Activated CD4-positive, alpha-beta T cell treated with anti-CD3 and anti-CD28 coated beads, Interleukin-2, amount 10 ng/mL, durations not matched to agents 7 days and 5 days (primary cell): ENCODE measurements at regions not wholly inside any gene's neighbourhood (a gene's known extent, or its start where the extent isn't known, plus 50 kb on each side); places are given as distances from the start of the nearest gene placed in this dataset.

Experiments
- CTCF ChIA-PET: fragments of 350-600 bp; sonication (Branson Sonifier 250); formaldehyde crosslinking; loops from one replicate; lab custom pipeline; 2021; ENCODE audit warnings: antibody characterized with exemption; lab: Charles Lee
- POLR2A ChIA-PET: fragments of 350-600 bp; sonication (Branson Sonifier 250); formaldehyde crosslinking; loops from one replicate; lab custom pipeline; 2021; ENCODE audit warnings: antibody characterized with exemption; lab: Charles Lee
- DNase-seq: peaks from one replicate; pipeline ENCODE4 v3.0.0-alpha.2; 2020
- H3K27ac Mint-ChIP-seq: one replicate; pipeline ENCODE4 v1.8.0; 2021; ENCODE audit warnings: mild to moderate bottlenecking, moderate library complexity, mixed read lengths
- H3K27me3 Mint-ChIP-seq: one replicate; pipeline ENCODE4 v1.8.0; 2021; ENCODE audit warnings: mixed read lengths
- H3K36me3 Mint-ChIP-seq: one replicate; pipeline ENCODE4 v1.8.0; 2021; ENCODE audit warnings: low read depth, mixed read lengths
- H3K4me1 Mint-ChIP-seq: one replicate; pipeline ENCODE4 v1.8.0; 2021; ENCODE audit warnings: mixed read lengths
- H3K4me3 Mint-ChIP-seq: one replicate; pipeline ENCODE4 v1.8.0; 2021; ENCODE audit warnings: mild to moderate bottlenecking, moderate library complexity, mixed read lengths
- H3K9me3 Mint-ChIP-seq: one replicate; pipeline ENCODE4 v1.8.0; 2021; ENCODE audit warnings: mixed read lengths

GRCh38 chr1:47548637-47549036 is 110.8 kb downstream of the FOXD2 start:
- POLR2A ChIA-PET, result no interaction called here
- DNase-seq, result no peak
- peaks cover 2% of the 10 kb centered on the region for H3K9me3 Mint-ChIP-seq
- H3K27me3 Mint-ChIP-seq, result peaks cover under 1% of the 10 kb centered on the region
- no peaks in the 10 kb centered on the region for H3K4me1 Mint-ChIP-seq
- H3K4me3 Mint-ChIP-seq, result no peak overlapping the region
- no peaks in the 10 kb centered on the region for H3K36me3 Mint-ChIP-seq
- CTCF ChIA-PET, result interaction anchor here (1.2 kb wide), 1 partner anchor 103 kb away, joined by 3 read pairs; no protein-coding TSS in a partner anchor
- H3K27ac Mint-ChIP-seq, result no peak overlapping the region

- DNase-seq, result no peak
- Mint-ChIP-seq H3K36me3 (no peaks in the 10 kb centered on the region), H3K27ac (no peak overlapping the region), H3K4me1 (no peaks in the 10 kb centered on the region), H3K4me3 (no peak overlapping the region), H3K27me3 (no peaks in the 10 kb centered on the region), H3K9me3 (no peaks in the 10 kb centered on the region)
- POLR2A ChIA-PET, result no interaction called here
- CTCF ChIA-PET, result interaction anchor here (1.0 kb wide), 1 partner anchor 30 kb away, joined by 3 read pairs; no protein-coding TSS in a partner anchor
Measured at GRCh38 chr1:47549532-47549931, 111.7 kb downstream of the FOXD2 start.

GRCh38 chr1:47550929-47551328 is 113.1 kb downstream of the FOXD2 start:
- Mint-ChIP-seq H3K36me3 (no peaks in the 10 kb centered on the region), H3K4me3 (no peak overlapping the region), H3K9me3 (no peaks in the 10 kb centered on the region), H3K27me3 (no peaks in the 10 kb centered on the region), H3K27ac (no peak overlapping the region), H3K4me1 (no peaks in the 10 kb centered on the region)
- POLR2A ChIA-PET, result no interaction called here
- DNase-seq, result no peak
- CTCF ChIA-PET, result no interaction called here

- Mint-ChIP-seq H3K4me1 (no peaks in the 10 kb centered on the region), H3K27me3 (no peaks in the 10 kb centered on the region)
- CTCF ChIA-PET, result no interaction called here
Measured at GRCh38 chr1:47551971-47552528, 114.2 kb downstream of the FOXD2 start.

GRCh38 chr1:47554082-47554481 is 116.2 kb downstream of the FOXD2 start:
- H3K36me3 Mint-ChIP-seq, result no peaks in the 10 kb centered on the region
- no peaks in the 10 kb centered on the region for H3K9me3 Mint-ChIP-seq
- no peak for DNase-seq
- no peak overlapping the region for H3K4me3 Mint-ChIP-seq
- ChIA-PET CTCF (no interaction called here), POLR2A (no interaction called here)
- no peak overlapping the region for H3K27ac Mint-ChIP-seq
- H3K27me3 Mint-ChIP-seq, result peaks cover 2% of the 10 kb centered on the region
- H3K4me1 Mint-ChIP-seq, result no peaks in the 10 kb centered on the region

More at GRCh38 chr1:47551971-47552528, 114.2 kb downstream of the FOXD2 start:
- no peak overlapping the region for H3K27ac Mint-ChIP-seq
- H3K9me3 Mint-ChIP-seq, result no peaks in the 10 kb centered on the region
- no peaks in the 10 kb centered on the region for H3K36me3 Mint-ChIP-seq
- DNase-seq, result no peak
- POLR2A ChIA-PET, result no interaction called here
- H3K4me3 Mint-ChIP-seq, result no peak overlapping the region

- POLR2A ChIA-PET, result no interaction called here
- CTCF ChIA-PET, result no interaction called here
- no peaks in the 10 kb centered on the region for H3K4me1 Mint-ChIP-seq
- no peak for DNase-seq
- H3K4me3 Mint-ChIP-seq, result no peak overlapping the region
- no peaks in the 10 kb centered on the region for H3K9me3 Mint-ChIP-seq
- no peak overlapping the region for H3K27ac Mint-ChIP-seq
- H3K36me3 Mint-ChIP-seq, result no peaks in the 10 kb centered on the region
- H3K27me3 Mint-ChIP-seq, result peaks cover 2% of the 10 kb centered on the region
Measured at GRCh38 chr1:47554901-47555300, 117.1 kb downstream of the FOXD2 start.

- H3K9me3 Mint-ChIP-seq, result no peaks in the 10 kb centered on the region
- ChIA-PET CTCF (no interaction called here), POLR2A (no interaction called here)
- no peak overlapping the region for H3K27ac Mint-ChIP-seq
- no peak overlapping the region for H3K4me3 Mint-ChIP-seq
- no peaks in the 10 kb centered on the region for H3K4me1 Mint-ChIP-seq
- peaks cover 2% of the 10 kb centered on the region for H3K27me3 Mint-ChIP-seq
- H3K36me3 Mint-ChIP-seq, result no peaks in the 10 kb centered on the region
- no peak for DNase-seq
Measured at GRCh38 chr1:47555306-47555705, 117.5 kb downstream of the FOXD2 start.

- Mint-ChIP-seq H3K4me1 (no peaks in the 10 kb centered on the region), H3K27ac (no peak overlapping the region), H3K36me3 (no peaks in the 10 kb centered on the region), H3K4me3 (no peak overlapping the region), H3K9me3 (no peaks in the 10 kb centered on the region), H3K27me3 (peaks cover 2% of the 10 kb centered on the region)
- no peak for DNase-seq
- ChIA-PET CTCF (no interaction called here), POLR2A (no interaction called here)
Measured at GRCh38 chr1:47555841-47556560, 118.2 kb downstream of the FOXD2 start.

- CTCF ChIA-PET, result no interaction called here
- H3K4me1 Mint-ChIP-seq, result no peaks in the 10 kb centered on the region
- POLR2A ChIA-PET, result no interaction called here
- H3K36me3 Mint-ChIP-seq, result no peaks in the 10 kb centered on the region
- no peaks in the 10 kb centered on the region for H3K9me3 Mint-ChIP-seq
- peaks cover 7% of the 10 kb centered on the region for H3K27me3 Mint-ChIP-seq
- DNase-seq, result no peak
- no peak overlapping the region for H3K27ac Mint-ChIP-seq
- no peak overlapping the region for H3K4me3 Mint-ChIP-seq
Measured at GRCh38 chr1:47557066-47557465, 119.2 kb downstream of the FOXD2 start.

- no peak overlapping the region for H3K27ac Mint-ChIP-seq
- ChIA-PET POLR2A (no interaction called here), CTCF (no interaction called here)
- no peaks in the 10 kb centered on the region for H3K9me3 Mint-ChIP-seq
- DNase-seq, result no peak
- peaks cover 7% of the 10 kb centered on the region for H3K4me1 Mint-ChIP-seq
- H3K4me3 Mint-ChIP-seq, result no peak overlapping the region
- H3K27me3 Mint-ChIP-seq, result peaks cover 18% of the 10 kb centered on the region
- no peaks in the 10 kb centered on the region for H3K36me3 Mint-ChIP-seq
Measured at GRCh38 chr1:47558601-47559593, 121.1 kb downstream of the FOXD2 start.

- POLR2A ChIA-PET, result no interaction called here
- H3K4me3 Mint-ChIP-seq, result no peak overlapping the region
- CTCF ChIA-PET, result interaction anchor here (1.5 kb wide), 1 partner anchor 13 kb away, joined by 3 read pairs; no protein-coding TSS in a partner anchor
Measured at GRCh38 chr1:47559944-47560695, 122.3 kb downstream of the FOXD2 start.

GRCh38 chr1:47561523-47562007 is 123.7 kb downstream of the FOXD2 start:
- Mint-ChIP-seq H3K4me1 (peaks cover 7% of the 10 kb centered on the region), H3K9me3 (no peaks in the 10 kb centered on the region), H3K36me3 (no peaks in the 10 kb centered on the region), H3K27me3 (peaks cover 21% of the 10 kb centered on the region), H3K27ac (no peak overlapping the region), H3K4me3 (no peak overlapping the region)
- CTCF ChIA-PET, result interaction anchor here (1.5 kb wide), 1 partner anchor 12 kb away, joined by 3 read pairs; no protein-coding TSS in a partner anchor
- POLR2A ChIA-PET, result no interaction called here
- no peak for DNase-seq

More at GRCh38 chr1:47559944-47560695, 122.3 kb downstream of the FOXD2 start:
- Mint-ChIP-seq H3K9me3 (no peaks in the 10 kb centered on the region), H3K36me3 (no peaks in the 10 kb centered on the region), H3K27me3 (peaks cover 21% of the 10 kb centered on the region), H3K27ac (no peak overlapping the region), H3K4me1 (peaks cover 7% of the 10 kb centered on the region)
- DNase-seq, result no peak
